ENCODE measurements at regions not wholly inside any gene's neighbourhood (a gene's known extent, or its start where the extent isn't known, plus 50 kb on each side); places are given as distances from the start of the nearest gene placed in this dataset.

- in situ Hi-C loops (cut with HindIII; ENCODE audit: low sequenced_read_pairs): loop anchor here (5.0 kb wide), 1 partner anchor 331 kb away; no protein-coding TSS in a partner anchor
Observed at GRCh38 chr5:133882846-133883245, 85.6 kb downstream of the C5orf15 start.

- in situ Hi-C loops (cut with HindIII; ENCODE audit: low sequenced_read_pairs): loop anchor here (5.0 kb wide), 1 partner anchor 330 kb away; no protein-coding TSS in a partner anchor
Observed at GRCh38 chr5:133882389-133882695, 86.1 kb downstream of the C5orf15 start.

GRCh38 chr5:133881576-133882388 is 86.6 kb downstream of the C5orf15 start:
- in situ Hi-C loops (cut with HindIII; ENCODE audit: low sequenced_read_pairs): loop anchor here (5.0 kb wide), 1 partner anchor 329 kb away; no protein-coding TSS in a partner anchor

- in situ Hi-C loops (cut with HindIII; ENCODE audit: low sequenced_read_pairs): no loop called here
Observed at GRCh38 chr5:133878236-133878555, 90.2 kb downstream of the C5orf15 start.

GRCh38 chr5:133877351-133878235 is 90.8 kb downstream of the C5orf15 start:
- in situ Hi-C loops (cut with HindIII; ENCODE audit: low sequenced_read_pairs): no loop called here

GRCh38 chr5:133876266-133876665 is 92.2 kb downstream of the C5orf15 start:
- in situ Hi-C loops (cut with HindIII; ENCODE audit: low sequenced_read_pairs): no loop called here

GRCh38 chr5:133875179-133875578 is 93.2 kb downstream of the C5orf15 start:
- in situ Hi-C loops (cut with HindIII; ENCODE audit: low sequenced_read_pairs): no loop called here

GRCh38 chr5:133873449-133873848 is 95.0 kb downstream of the C5orf15 start:
- in situ Hi-C loops (cut with HindIII; ENCODE audit: low sequenced_read_pairs): no loop called here

- in situ Hi-C loops (cut with HindIII; ENCODE audit: low sequenced_read_pairs): no loop called here
Observed at GRCh38 chr5:133870661-133871060, 97.8 kb downstream of the C5orf15 start.

- in situ Hi-C loops (cut with HindIII; ENCODE audit: low sequenced_read_pairs): loop anchor here (5.0 to 10.0 kb wide), 3 partner anchors 55 to 87 kb away; no protein-coding TSS in a partner anchor
Observed at GRCh38 chr5:133869519-133870335, 98.7 kb downstream of the C5orf15 start.

GRCh38 chr5:133868946-133869518 is 99.4 kb downstream of the C5orf15 start:
- in situ Hi-C loops (cut with HindIII; ENCODE audit: low sequenced_read_pairs): loop anchor here (5.0 to 10.0 kb wide), 3 partner anchors 56 to 87 kb away; no protein-coding TSS in a partner anchor

GRCh38 chr5:133867851-133868545 is 100.4 kb downstream of the C5orf15 start:
- in situ Hi-C loops (cut with HindIII; ENCODE audit: low sequenced_read_pairs): loop anchor here (5.0 to 10.0 kb wide), 3 partner anchors 57 to 86 kb away; no protein-coding TSS in a partner anchor

- in situ Hi-C loops (cut with HindIII; ENCODE audit: low sequenced_read_pairs): loop anchor here (5.0 to 10.0 kb wide), 3 partner anchors 57 to 85 kb away; no protein-coding TSS in a partner anchor
Observed at GRCh38 chr5:133867341-133867740, 101.1 kb downstream of the C5orf15 start.

- in situ Hi-C loops (cut with HindIII; ENCODE audit: low sequenced_read_pairs): loop anchor here (5.0 to 10.0 kb wide), 3 partner anchors 58 to 85 kb away; no protein-coding TSS in a partner anchor
Observed at GRCh38 chr5:133866903-133867245, 101.6 kb downstream of the C5orf15 start.

GRCh38 chr5:133866160-133866902 is 102.1 kb downstream of the C5orf15 start:
- in situ Hi-C loops (cut with HindIII; ENCODE audit: low sequenced_read_pairs): loop anchor here (5.0 to 10.0 kb wide), 3 partner anchors 58 to 84 kb away; no protein-coding TSS in a partner anchor

- in situ Hi-C loops (cut with HindIII; ENCODE audit: low sequenced_read_pairs): loop anchor here (5.0 to 10.0 kb wide), 3 partner anchors 60 to 83 kb away; no protein-coding TSS in a partner anchor
Observed at GRCh38 chr5:133865113-133865512, 103.3 kb downstream of the C5orf15 start.

- in situ Hi-C loops (cut with HindIII; ENCODE audit: low sequenced_read_pairs): loop anchor here (5.0 to 10.0 kb wide), 3 partner anchors 60 to 83 kb away; no protein-coding TSS in a partner anchor
Observed at GRCh38 chr5:133864711-133865110, 103.7 kb downstream of the C5orf15 start.

GRCh38 chr5:133863857-133864585 is 104.4 kb downstream of the C5orf15 start:
- in situ Hi-C loops (cut with HindIII; ENCODE audit: low sequenced_read_pairs): loop anchor here (10.0 kb wide), 1 partner anchor 61 kb away; no protein-coding TSS in a partner anchor
